ENCODE measurements at regions not wholly inside any gene's neighbourhood (a gene's known extent, or its start where the extent isn't known, plus 50 kb on each side); places are given as distances from the start of the nearest gene placed in this dataset.

DNA sequence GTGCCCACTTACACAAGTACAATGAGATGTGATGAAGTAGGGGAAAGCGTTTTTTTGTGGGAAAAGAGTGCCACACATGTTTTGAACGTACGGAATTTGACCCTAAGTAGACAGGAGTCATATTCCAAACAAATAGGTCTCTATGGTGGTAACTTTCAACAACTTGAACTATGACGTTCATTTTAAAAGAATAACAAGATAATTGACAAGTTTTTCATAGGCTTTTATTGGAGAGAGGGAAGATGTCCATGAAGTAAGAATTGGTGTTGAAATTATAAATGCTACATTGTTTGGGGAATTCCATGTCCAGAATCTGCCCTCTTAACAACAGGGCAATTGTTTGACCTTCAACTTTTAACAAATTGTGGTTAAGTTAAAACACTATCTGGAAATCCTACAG lies 126.5 kb downstream of the GASK1B start:
- TF ChIP-seq, protein P1, sequence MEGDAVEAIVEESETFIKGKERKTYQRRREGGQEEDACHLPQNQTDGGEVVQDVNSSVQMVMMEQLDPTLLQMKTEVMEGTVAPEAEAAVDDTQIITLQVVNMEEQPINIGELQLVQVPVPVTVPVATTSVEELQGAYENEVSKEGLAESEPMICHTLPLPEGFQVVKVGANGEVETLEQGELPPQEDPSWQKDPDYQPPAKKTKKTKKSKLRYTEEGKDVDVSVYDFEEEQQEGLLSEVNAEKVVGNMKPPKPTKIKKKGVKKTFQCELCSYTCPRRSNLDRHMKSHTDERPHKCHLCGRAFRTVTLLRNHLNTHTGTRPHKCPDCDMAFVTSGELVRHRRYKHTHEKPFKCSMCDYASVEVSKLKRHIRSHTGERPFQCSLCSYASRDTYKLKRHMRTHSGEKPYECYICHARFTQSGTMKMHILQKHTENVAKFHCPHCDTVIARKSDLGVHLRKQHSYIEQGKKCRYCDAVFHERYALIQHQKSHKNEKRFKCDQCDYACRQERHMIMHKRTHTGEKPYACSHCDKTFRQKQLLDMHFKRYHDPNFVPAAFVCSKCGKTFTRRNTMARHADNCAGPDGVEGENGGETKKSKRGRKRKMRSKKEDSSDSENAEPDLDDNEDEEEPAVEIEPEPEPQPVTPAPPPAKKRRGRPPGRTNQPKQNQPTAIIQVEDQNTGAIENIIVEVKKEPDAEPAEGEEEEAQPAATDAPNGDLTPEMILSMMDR (IDR thresholded peaks at IDR 0.05) = no peak
- no peak for TF ChIP-seq POLR2A (IDR thresholded peaks at IDR 0.05)
